SU-DHL-6 (cell line): ENCODE measurements at regions not wholly inside any gene's neighbourhood (a gene's known extent, or its start where the extent isn't known, plus 50 kb on each side); places are given as distances from the start of the nearest gene placed in this dataset.

Source experiments
- H2AFZ ChIP-seq: fragments of 200-600 bp; sonication (generic); 2 replicates; pipeline ENCODE4 v1.6.1; 2014; ENCODE audit warnings: low read depth, mild to moderate bottlenecking, moderate library complexity, mixed read lengths, antibody characterized with exemption, low read length; ENCODE audit not compliant: severe bottlenecking
- H3F3A ChIP-seq: fragments of 200-600 bp; shearing (Covaris generic); 2 replicates; pipeline ENCODE4 v1.6.0; 2016; ENCODE audit warnings: antibody characterized with exemption, mild to moderate bottlenecking; ENCODE audit not compliant: insufficient read depth
- H3K27ac ChIP-seq: fragments of 200-600 bp; sonication (generic); 2 replicates; pipeline ENCODE4 v1.5.1; 2016; ENCODE audit warnings: low read depth, mild to moderate bottlenecking, low read length, moderate library complexity, mixed read lengths
- H3K27me3 ChIP-seq: fragments of 200-600 bp; sonication (generic), shearing (Covaris generic); 2 replicates; pipeline ENCODE4 v1.6.0; 2014; ENCODE audit warnings: mild to moderate bottlenecking, low read length
- H3K36me3 ChIP-seq: fragments of 200-600 bp; sonication (generic); 2 replicates; pipeline ENCODE4 v1.6.1; 2014; ENCODE audit warnings: mild to moderate bottlenecking, low read length, mixed read lengths
- H3K4me2 ChIP-seq: fragments of 300-600, 200-600 bp; shearing (Covaris generic), sonication (generic); 2 replicates; pipeline ENCODE4 v1.6.0; 2014; ENCODE audit warnings: low read length, low read depth, mild to moderate bottlenecking; ENCODE audit not compliant: poor library complexity, severe bottlenecking
- H3K4me3 ChIP-seq: fragments of 200-600 bp; sonication (generic); 2 replicates; pipeline ENCODE4 v1.5.1; 2014; ENCODE audit warnings: antibody characterized with exemption, low read length, mild to moderate bottlenecking, mixed read lengths; ENCODE audit not compliant: insufficient read depth, poor library complexity, severe bottlenecking
- H3K79me2 ChIP-seq: fragments of 200-600 bp; sonication (generic); 2 replicates; pipeline ENCODE4 v1.6.1; 2014; ENCODE audit warnings: mild to moderate bottlenecking, low read length, moderate library complexity; ENCODE audit not compliant: insufficient read depth
- H3K9ac ChIP-seq: fragments of 200-600 bp; sonication (generic); 2 replicates; pipeline ENCODE4 v1.7.0; 2014; ENCODE audit warnings: mild to moderate bottlenecking, low read length
- H3K9me2 ChIP-seq: fragments of 200-600 bp; sonication (generic); replicated peaks from 2 replicates; pipeline ENCODE4 v1.6.1; 2014; ENCODE audit warnings: low read length; ENCODE audit not compliant: insufficient read depth
- H3K9me3 ChIP-seq: fragments of 200-600 bp; sonication (generic); 2 replicates; pipeline ENCODE4 v1.6.1; 2014; ENCODE audit warnings: low read length, mixed read lengths; ENCODE audit not compliant: insufficient read depth
- H4K20me1 ChIP-seq: fragments of 200-600 bp; sonication (generic); 2 replicates; pipeline ENCODE4 v1.6.1; 2014; ENCODE audit warnings: low read depth, mild to moderate bottlenecking, antibody characterized with exemption, low read length, moderate library complexity, mixed read lengths
- CTCF ChIP-seq: fragments of 200-600 bp; sonication (generic); IDR thresholded peaks from one replicate; pipeline ENCODE4 v1.5.1; 2017; ENCODE audit warnings: antibody characterized with exemption, mild to moderate bottlenecking, low read length, moderate library complexity; ENCODE audit not compliant: insufficient read depth, poor library complexity, severe bottlenecking
- EZH2phosphoT487 ChIP-seq: fragments of 200-600 bp; sonication (generic), shearing (Covaris generic); conservative IDR thresholded peaks from 2 replicates; pipeline ENCODE4 v1.6.1; 2018; ENCODE audit warnings: mild to moderate bottlenecking, antibody characterized with exemption, low read length, moderate library complexity, mixed read lengths

- Histone ChIP-seq H3K36me3 (no peaks in the 10 kb centered on the region), H3K27ac (no peak overlapping the region), H3K4me2 (no peak overlapping the region), H3K9ac (no peak overlapping the region), H3K4me3 (no peak overlapping the region), H3K79me2 (no peaks in the 10 kb centered on the region), H3K9me3 (no peaks in the 10 kb centered on the region), H3F3A (no peaks in the 10 kb centered on the region), H3K27me3 (no peaks in the 10 kb centered on the region), H3K9me2 (no peaks in the 10 kb centered on the region), H4K20me1 (no peaks in the 10 kb centered on the region; the same call in 1 of the 2 replicates), H2AFZ (no peak overlapping the region)
- TF ChIP-seq EZH2phosphoT487 (no peak), CTCF (no peak)
Observed at GRCh38 chr2:176628438-176628837, 359.2 kb downstream of the MTX2 start.

GRCh38 chr2:176633754-176634153 lies 364.5 kb downstream of the MTX2 start:
- TF ChIP-seq EZH2phosphoT487 = no peak
- TF ChIP-seq CTCF = no peak
- no peaks in the 10 kb centered on the region for H3F3A ChIP-seq
- no peak overlapping the region for H3K9ac ChIP-seq
- no peak overlapping the region for H3K4me3 ChIP-seq
- no peaks in the 10 kb centered on the region for H3K9me3 ChIP-seq
- H3K27me3 ChIP-seq = no peaks in the 10 kb centered on the region
- no peak overlapping the region for H3K27ac ChIP-seq
- H3K9me2 ChIP-seq = no peaks in the 10 kb centered on the region
- H3K4me2 ChIP-seq = no peak overlapping the region
- H2AFZ ChIP-seq = no peak overlapping the region
- no peaks in the 10 kb centered on the region for H3K79me2 ChIP-seq
- no peaks in the 10 kb centered on the region for H3K36me3 ChIP-seq
- no peaks in the 10 kb centered on the region for H4K20me1 ChIP-seq

GRCh38 chr2:176636401-176636800 lies 367.2 kb downstream of the MTX2 start:
- Histone ChIP-seq H3K4me3 (no peak overlapping the region), H3F3A (no peaks in the 10 kb centered on the region), H3K79me2 (no peaks in the 10 kb centered on the region), H3K27ac (no peak overlapping the region), H3K9me3 (no peaks in the 10 kb centered on the region), H3K9ac (no peak overlapping the region), H3K9me2 (no peaks in the 10 kb centered on the region), H3K27me3 (no peaks in the 10 kb centered on the region), H4K20me1 (no peaks in the 10 kb centered on the region), H3K36me3 (no peaks in the 10 kb centered on the region), H3K4me2 (no peak overlapping the region), H2AFZ (no peak overlapping the region)
- TF ChIP-seq EZH2phosphoT487 (no peak), CTCF (no peak)

GRCh38 chr2:176637142-176637485 lies 367.9 kb downstream of the MTX2 start:
- Histone ChIP-seq H3F3A (no peaks in the 10 kb centered on the region), H3K9ac (no peak overlapping the region), H3K27me3 (no peaks in the 10 kb centered on the region), H3K9me2 (no peaks in the 10 kb centered on the region), H3K4me2 (no peak overlapping the region), H2AFZ (no peak overlapping the region), H4K20me1 (no peaks in the 10 kb centered on the region), H3K79me2 (no peaks in the 10 kb centered on the region), H3K9me3 (no peaks in the 10 kb centered on the region), H3K27ac (no peak overlapping the region), H3K36me3 (no peaks in the 10 kb centered on the region), H3K4me3 (no peak overlapping the region)
- TF ChIP-seq CTCF = no peak
- no peak for TF ChIP-seq EZH2phosphoT487
